ENCODE measurements at regions not wholly inside any gene's neighbourhood (a gene's known extent, or its start where the extent isn't known, plus 50 kb on each side); places are given as distances from the start of the nearest gene placed in this dataset.
A peak's percentile ranks its signal among the peaks of the same experiment; 100 is the strongest.

DNA sequence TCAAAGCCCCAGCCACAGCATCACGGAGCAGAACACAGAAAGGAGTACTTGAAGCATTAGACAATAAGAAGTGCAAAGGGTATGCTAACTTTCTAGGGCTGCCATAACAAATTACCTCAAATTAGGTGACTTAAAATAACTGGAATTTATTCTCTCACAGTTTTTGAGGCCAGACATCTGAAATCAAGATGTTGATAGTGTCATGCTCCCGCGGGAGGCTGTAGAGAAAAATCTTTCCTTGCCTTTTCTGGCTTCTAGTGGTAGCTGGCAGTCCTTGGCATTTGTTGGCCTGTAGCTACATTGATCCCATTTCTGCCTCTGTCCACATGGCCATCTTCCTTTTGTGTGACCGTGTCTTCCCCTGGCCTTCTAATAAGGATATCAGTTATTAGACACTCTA is 51.9 kb upstream of the SPDL1 start:
- DNase-seq = no peak

DNA sequence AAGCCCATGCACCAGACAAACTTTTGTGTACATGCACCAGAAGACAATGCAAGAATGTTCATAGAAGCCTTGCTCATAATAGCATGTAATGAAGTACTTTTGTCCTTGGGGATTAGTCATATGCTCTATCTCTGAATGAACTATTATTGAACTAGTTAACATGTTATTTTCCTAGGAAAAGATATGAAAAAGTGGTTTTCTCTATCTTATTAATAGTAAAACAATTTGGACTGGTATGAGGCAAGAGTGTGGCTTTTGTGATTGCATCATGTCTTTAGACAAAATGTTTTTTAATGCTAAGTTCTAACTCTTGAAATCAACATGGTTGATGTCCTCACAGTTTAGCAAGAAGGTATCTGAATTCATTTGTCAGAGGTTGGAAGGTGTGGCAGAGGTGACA is 55.7 kb upstream of the SPDL1 start:
- no peak for DNase-seq

DNA sequence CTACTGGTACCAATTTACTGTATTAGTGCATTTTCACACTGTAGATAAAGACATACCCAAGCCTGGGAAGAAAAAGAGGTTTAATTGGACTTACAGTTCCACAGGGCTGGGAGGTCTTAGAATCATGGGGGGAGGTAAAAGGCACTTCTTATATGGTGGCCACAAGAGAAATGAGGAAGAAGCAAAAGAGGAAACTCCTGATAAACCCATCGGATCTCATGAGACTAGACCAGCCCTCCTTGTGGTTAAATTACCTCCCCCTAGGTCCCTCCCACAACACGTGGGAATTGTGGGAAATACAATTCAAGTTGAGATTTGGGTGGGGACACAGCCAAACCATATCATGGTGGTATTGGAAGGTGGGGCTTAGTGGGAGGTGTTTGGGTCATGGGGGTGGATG is 56.5 kb upstream of the SPDL1 start:
- no peak for DNase-seq

DNA sequence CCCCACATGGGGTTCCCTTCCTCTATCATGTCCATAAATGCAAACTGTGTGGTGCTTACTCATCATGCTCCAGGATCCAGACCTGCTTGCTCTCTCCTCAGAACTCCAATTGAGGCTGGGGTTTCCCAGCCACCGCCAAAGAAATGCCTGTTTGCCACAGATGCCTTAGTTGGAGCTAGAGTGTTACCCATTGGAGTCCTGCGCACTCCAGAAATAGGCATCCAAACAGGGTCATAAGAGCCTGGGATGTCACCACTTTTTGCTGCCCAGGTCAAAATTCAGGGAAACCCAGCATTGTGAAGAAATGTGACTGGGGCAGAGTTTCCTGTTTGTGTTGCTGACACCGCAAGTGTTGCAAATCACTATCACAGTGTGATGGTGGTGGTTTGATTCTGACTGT is 60.7 kb upstream of the SPDL1 start:
- peak; percentile 29 to 51 (median 34) for DNase-seq

DNA sequence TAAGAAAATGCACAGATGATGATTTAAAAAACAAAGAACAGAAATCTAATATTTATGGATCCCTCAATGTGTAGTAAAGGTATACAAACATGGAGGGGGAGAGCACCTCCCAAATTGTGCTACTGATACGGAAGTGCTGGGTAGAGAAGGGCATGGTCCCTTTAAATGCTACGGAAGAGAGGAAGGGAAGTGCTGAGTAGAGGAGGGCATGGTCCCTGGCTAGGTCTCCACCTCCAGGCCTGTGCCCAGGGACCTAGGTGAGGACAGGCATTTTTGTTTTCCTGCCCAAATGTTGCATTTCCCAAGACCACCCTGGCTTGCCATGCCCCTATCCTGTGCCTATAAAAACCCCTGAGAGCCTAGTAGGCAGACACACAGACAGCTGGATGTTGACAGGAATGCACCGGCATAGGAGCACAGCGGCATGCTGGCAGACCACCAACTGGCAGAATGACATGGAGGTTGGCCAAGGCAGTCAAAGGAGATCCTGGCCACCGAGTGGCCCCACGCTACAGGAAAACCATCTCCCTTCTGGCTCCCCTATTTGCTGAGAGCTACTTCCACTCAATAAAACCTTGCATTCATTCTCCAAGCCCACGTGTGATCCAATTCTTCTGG is 62.1 kb upstream of the SPDL1 start:
- DNase-seq = no peak

DNA sequence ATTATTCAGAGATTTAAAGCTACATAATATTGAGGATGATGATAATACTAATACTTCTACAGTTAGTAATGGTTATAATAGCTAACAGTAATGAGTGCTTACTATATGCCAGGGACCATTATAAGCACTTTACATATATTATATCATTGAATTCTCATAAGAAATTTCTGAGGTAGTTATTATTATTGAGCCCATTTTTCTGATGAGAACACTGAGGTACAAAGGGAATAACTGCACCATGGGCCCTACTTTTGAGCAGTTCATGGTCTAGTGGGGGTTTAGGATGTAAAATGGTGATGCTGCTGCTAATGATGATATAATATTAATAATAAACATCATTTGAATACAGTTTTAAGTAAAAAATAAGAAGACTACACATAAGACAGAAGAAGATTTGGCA is 64.2 kb upstream of the SPDL1 start:
- no peak for DNase-seq

DNA sequence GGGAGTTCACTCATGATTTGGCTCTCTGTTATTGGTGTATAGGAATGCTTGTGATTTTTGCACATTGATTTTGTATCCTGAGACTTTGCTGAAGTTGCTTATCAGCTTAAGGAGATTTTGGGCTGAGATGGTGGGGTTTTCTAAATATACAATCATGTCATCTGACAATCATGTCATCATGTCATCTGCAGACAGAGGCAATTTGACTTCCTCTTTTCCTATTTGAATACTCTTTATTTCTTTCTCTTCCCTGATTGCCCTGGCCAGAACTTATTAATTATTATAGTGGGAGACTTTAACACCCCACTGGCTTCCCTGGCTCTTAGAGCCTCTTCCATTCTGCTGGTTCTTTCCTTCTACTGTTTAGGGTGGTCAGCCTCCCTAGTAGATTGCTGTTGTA is 64.8 kb upstream of the SPDL1 start:
- DNase-seq = peak; percentile 20 to 44 (median 39)

DNA sequence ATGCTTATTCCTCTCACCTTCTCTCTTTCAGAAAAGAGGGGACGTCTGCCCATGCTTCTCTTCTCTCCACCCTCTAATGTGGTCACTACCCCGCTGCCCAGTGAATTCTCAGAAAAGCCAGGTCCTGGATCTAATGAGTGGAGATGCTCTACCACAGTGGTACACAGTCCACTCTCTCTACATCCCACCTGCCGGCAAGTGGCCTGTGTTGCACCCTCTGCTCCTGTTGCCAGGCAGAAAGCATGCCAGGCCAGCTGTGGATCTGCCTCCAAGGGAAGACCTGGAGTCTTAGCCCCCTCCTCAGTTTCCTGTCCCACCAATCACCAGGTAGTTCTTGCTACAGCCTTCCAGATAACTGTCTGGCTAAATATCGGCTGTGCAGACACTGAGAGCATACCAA is 71.2 kb upstream of the SPDL1 start:
- no peak for DNase-seq

DNA sequence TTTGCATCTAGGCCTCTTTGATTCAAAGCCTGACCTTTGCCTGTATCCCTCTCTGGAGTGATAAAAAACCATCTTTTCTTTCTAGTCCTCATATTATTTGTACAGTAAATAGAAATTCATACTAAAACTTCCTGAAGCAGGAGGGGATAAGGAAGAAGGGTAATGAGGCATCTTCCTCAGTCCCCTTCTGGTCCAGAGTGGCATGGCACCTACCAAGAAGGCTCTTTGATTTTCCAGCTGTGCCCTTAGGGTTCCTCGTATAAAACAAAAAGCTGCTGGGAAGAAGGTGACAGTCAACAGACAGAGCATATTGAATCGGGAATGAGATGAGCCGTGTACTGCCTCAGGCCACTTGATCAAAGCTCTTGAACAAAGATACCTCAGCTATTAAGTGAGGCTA is 71.9 kb upstream of the SPDL1 start:
- DNase-seq = no peak

DNA sequence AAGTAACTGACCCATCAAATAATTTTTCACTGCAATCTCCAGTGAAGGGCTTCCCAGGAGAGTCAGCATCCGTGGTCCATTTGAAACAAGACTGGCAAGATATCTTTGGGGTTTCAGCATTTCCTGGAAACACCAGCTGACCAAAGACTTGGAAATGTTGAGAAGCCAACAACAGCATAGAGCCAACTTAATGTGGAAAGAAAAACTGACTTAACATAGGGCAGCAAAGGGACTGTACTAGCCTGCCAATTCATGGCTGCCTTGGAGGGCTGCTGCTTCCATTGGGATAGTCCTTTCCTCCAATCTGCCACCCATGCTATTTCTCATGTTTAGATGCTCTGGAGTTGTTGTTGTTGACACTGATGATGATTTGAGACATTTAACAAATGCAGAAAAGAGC is 76.5 kb upstream of the SPDL1 start:
- no peak for DNase-seq

DNA sequence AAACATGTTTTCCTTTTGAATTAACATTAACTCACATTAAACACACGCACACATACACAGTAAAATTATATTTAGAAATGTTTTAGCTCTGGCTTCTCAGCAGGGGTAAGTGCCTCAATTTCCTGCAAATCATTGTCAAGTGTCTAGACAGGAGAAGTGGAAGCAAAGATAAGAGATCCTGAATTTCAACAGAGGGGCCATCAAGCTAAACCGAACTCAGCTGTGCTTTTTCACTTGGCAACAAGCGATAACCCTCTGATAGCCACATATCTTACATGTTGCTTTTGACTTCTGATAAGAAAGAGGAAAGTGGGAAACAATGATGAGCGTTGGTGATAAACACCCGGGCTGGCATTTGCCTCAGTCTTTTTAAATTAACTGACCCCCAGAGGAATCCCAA is 79.7 kb upstream of the SPDL1 start:
- no peak for DNase-seq

DNA sequence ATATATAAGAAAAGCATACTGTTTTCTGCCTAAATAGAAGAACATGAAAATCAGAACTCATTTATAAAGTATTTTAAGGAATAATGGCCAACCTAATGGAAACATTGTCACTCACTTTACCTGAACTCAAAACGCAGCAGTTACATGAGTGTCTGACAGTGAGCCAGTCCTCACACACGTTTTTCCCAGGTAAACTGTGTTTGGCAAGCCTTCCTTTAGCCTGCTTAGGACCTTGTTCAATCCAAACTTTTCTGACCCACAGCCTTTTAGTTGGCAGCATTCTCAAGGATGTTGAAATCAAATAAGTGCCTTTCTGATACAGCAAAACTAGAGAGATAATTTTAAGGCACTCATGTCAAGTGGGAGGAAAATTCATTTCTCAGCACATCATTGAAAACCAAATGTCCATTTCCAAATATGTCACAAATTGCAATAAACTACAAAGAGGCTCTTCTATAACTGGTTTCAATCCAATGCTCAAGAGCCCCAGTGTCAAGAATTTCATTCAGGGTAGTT is 83.5 kb upstream of the SPDL1 start:
- no peak for DNase-seq

DNA sequence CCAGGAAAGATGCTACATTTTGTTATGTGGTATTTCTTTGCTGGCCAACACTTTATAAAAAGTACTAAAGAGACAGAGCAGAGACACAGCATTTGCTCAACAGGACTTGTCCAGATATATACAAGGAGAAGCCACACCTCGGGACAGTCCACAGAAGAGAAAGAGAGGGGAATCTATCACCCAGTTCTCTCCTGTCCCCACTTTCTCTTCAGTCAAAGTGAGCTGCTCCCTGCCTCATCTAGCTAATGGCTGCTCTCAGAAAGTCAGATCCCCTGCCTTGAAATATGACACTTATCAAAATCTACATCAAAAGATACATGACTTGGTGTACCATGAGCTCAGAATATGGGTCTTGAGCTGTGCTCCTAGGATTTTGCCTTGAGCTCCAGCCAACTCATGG is 86.7 kb upstream of the SPDL1 start:
- no peak for DNase-seq

DNA sequence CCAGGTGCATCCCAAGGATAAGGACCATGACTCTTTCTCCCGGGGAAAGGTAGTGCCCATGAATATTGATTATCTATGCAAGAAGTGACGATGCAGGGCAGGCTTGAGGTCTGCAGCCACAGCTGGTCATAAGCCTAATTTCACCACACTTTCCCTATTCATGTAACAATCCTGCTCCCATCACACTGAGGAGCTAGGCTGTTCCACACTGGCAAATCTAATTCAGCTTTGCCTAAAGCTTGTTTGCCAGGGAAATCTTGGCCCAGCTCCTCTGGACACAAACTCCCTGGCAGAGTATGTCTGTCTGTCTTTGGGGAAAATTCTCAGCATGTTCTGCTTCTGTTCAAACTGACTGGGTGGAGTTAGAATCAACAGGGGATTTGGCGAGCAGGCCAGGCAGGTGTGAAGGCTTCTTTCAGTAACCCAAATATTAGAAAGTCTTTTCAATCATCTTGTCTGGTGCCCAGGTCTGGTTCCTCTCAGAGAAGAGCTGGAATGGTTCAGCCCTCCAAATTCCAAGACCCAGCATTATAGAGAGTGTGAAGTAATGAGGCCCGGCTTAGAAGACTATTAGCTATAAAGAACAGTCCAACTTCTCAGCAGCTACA is 88.5 kb upstream of the SPDL1 start:
- DNase-seq = no peak

DNA sequence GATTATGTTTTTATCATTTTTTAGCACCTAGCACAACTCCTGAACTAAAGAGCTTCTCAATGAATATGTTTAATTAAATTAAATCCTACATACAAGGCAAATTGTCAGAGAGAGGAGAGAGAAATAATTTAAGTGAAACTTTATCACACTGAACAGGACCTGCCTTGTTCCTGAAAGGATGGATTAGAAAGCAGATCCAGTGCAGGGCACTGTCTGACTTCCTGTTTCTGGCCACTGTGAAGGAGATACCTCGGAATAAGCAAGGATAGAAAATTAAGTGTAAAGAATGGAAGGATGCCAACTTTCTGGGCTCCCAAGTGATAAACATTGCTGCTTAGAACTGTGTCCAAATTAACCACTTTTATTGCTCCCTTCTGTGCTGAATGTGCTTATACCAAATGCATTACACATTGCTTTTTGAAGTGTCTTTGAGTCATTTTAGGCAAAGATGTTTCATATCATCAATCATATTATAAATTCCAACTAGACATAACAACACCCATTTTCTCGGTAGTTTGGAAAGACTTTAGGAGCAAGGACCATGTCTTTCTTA is 89.1 kb upstream of the SPDL1 start:
- no peak for DNase-seq

DNA sequence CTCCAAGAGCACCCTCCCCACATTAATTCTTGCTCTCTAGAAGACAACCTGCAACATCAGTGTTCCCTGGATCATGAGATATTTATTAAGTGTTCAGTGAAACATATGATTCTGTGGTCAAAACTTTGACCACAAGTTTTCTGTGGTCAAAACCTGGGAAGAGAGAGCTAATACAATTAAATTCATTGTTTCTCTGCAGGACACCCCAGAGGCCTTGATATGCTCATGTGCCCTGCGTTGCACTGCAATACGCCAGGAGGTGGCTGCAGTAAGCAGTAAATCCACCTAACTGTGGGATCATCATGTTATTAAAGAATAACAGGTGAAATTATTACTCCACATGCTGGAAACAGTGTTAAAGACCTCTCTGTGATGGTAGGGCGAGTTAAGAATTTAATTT is 109.3 kb upstream of the SPDL1 start:
- no peak for DNase-seq

DNA sequence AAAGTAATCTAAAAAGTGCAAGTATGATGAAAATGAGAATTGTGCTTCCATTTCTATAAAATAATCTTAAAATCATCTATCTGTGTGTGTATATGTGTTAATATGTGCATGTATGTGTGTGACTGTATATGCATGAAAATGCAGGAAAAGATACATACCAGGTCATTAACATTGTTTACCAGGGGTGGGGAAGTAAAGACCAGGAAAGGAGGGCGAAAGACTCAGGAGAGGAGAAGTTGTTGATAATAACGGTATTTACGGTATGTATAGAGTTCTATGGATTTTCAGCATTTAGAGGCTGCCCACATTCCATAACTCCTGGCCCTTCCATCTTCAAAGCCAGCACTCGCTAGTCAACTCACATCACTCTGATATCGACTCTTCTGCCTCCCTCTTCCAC is 111.0 kb upstream of the SPDL1 start:
- DNase-seq = no peak

DNA sequence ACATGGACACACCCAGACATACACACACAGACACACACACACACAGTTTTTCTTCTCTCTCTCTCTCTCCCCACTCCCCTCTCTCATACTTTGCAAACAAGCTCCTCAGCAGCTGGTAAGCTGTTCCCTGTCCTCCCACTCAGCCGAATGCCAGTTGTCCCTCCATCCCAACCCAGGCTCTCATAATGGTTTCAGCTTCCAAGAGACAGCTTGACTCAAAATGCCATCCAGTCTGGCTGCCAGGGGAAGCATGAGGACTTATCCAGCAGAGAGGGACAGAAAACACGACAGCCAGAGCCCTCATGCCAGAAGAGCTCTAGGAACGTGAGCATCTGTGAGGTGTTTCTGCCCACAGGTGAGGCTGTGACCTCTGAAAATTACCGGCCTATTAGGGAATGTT is 112.6 kb upstream of the SPDL1 start:
- no peak for DNase-seq

DNA sequence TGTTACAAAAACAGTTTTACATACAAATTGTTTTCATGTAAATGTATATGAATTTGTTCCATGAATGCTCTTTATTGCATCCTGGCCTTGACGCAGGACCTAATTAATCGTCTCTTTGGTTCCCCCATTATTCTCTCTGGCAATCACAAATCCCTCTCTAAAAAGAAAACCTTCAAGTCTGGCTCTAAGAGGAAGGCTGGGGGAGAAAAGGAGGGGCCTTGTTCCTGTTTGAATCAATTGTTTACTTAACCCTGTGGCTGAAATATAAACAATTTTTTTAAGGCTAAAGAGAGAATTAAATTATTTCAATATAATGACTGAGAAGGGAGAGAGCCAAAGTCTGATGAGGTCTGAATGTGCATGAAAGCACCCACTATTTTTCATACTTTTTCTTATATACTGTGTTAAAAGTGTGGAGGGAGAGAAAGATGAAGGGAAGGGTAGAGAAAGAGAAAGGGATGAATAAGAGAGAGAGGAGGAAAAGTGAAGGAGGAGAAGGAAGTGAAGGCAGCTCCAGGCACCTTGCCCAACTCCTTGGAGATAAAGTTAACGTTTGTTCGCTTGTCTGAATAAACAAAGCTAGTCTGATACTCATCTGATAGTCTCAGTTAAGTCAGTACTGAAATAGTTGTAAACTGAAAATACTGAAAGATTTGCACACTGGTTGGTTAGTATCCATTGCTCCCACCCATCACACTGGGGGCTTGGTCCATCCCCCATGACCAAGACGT is 116.4 kb upstream of the SPDL1 start:
- DNase-seq = no peak

DNA sequence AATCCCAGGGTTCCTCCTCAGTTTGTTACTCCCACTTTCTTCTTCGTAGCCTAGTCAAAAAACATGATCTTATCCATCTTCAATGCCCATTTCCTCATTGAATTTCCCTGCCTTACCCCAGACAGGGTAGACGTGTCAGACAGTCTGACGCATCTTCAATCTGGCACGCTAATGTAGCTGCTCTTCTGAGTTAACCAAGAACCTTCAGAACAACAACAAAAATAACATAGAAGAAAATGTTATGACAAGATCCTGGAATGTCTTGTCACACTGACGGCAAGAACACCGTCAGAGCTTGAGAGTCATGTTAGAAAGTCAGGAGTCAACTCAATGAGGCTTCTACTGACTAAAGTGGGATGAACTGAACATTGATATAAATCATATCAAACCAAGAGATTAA is 122.7 kb upstream of the SPDL1 start:
- DNase-seq = no peak

DNA sequence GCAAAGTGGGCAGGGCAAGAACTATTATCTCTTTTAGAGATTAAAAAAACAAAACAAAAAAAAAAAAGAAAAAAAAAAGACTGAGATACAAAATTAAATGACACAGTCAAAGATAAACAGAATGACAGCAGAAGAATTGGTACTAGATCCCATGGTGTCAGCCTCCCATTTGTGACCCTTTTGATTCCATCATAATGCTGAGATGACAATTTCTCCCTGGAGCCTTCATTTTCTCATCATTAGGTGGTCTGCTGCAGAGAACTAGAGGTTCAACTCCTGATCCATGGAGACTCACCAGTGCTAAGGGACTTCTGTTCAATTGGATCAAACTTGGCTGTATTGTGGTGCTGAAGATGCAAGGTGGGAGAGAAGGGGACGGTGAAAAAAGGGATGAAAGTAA is 123.5 kb upstream of the SPDL1 start:
- DNase-seq = no peak

DNA sequence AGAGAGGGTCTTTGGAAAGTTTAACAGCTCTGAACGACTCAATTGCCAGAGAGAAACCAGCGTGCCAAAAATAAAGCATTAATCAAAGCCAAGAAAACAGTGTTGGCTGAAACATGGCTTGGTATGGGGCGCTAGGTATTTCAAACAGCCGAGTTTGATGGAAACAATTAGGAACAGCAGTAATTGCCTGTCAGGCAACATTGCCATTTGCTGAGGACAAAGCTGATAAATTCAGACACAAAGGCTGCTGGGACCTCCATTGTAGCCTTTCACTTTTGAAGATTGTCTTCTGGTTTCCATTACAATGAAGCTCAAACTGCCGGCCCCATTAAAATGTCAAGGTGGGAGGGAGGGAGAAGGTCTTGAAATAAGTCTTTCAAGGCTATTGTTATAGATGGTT is 125.4 kb upstream of the SPDL1 start:
- no peak for DNase-seq

DNA sequence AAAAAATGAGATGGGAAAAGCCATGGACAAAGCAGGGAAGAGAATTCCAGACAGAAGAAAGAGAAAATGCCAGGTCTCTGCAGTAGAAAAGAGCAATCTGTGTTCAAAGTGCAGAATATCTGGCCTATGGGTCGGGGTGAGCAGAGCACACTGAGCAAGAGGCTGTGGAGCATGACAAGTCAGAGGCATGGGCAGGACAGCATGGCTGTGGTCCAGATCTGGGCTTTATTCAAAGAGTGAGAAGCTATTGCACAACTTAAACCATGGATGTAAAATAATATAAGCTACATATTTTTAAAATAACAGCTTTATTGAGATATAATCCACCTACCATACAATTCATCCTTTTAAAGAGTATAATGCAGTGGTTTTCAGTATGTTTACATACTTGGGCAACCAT is 133.1 kb upstream of the SPDL1 start:
- no peak for DNase-seq

DNA sequence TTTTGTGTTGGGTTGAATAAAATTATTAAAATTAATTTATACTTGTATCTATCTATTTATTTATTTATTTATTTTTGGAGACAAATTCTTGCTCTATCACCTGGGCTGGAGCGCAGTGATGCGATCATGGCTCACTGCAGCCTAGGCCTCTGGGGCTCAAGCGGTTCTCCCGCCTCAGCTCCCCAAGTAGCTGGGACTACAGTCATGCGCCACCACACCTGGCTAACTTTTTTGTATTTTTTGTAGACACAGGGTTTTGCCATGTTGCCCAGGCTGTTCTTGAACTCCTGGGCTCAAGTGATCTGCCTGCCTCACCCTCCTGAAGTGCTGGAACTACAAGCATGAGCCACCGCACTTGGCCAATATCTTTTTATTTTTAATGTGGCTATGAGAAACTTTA is 134.7 kb upstream of the SPDL1 start:
- no peak for DNase-seq

Measured in suppressor macrophage treated with lipopolysaccharide for 1 hour (primary cell).